ENCODE measurements at regions not wholly inside any gene's neighbourhood (a gene's known extent, or its start where the extent isn't known, plus 50 kb on each side); places are given as distances from the start of the nearest gene placed in this dataset.

DNA sequence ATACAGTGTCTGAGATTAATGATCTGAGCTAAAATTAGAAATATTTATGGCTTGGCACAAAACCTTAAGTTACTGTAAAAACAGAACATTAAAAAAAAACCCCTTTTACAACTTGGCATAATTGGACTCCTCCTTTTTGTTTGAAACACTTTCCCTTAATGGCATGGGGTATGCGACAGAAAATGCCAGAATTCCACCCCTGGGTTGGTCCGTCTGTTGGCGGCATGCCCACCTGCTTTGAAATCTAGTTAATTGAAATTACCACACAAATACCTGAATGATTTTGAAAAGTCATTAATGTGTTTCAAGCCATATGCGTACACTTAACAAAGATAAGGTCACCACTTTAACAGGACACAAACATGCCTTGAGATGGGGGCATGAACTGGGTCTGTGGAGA lies 175.1 kb upstream of the FOXQ1 start:
- Mint-ChIP-seq H3K27me3 (ENCODE audit: insufficient read depth, unreplicated experiment) (no peaks in the 10 kb centered on the region), H3K9me3 (ENCODE audit: unreplicated experiment) (peaks cover 20% of the 10 kb centered on the region), H3K4me3 (ENCODE audit: unreplicated experiment) (no peak overlapping the region), H3K4me1 (ENCODE audit: low read depth, unreplicated experiment) (peaks cover 1% of the 10 kb centered on the region), H3K36me3 (ENCODE audit: insufficient read depth, unreplicated experiment) (peaks cover 6% of the 10 kb centered on the region), H3K27ac (ENCODE audit: unreplicated experiment) (no peak overlapping the region)
- DNase-seq, result no peak
- Histone ChIP-seq H3K4me3 (ENCODE audit: low read depth, low read length) (no peak overlapping the region), H3K36me3 (ENCODE audit: control insufficient read depth, insufficient read depth, low read length) (no peaks in the 10 kb centered on the region), H3K27me3 (replicated peaks; ENCODE audit: control insufficient read depth, insufficient read depth, low read length) (no peaks in the 10 kb centered on the region), H3K4me1 (peaks cover 3% of the 10 kb centered on the region; the same call in 1 of the 2 replicates), H3K9me3 (peaks cover 13% of the 10 kb centered on the region)
- TF ChIP-seq CTCF (IDR thresholded peaks at IDR 0.05; ENCODE audit: insufficient read depth in 1 of 2, low read depth in 1 of 2, low read length in 1 of 2, severe bottlenecking in 1 of 2, unreplicated experiment in 1 of 2), result no peak
- BruUV-seq (replicated peaks), result no TSS peak
- ChIA-PET POLR2A (no interaction called here), CTCF (no interaction called here)
- intact Hi-C loops (cut with micrococcal nuclease; ENCODE audit: unreplicated experiment), result no loop called here

GRCh38 chr6:1136415-1136774 lies 175.5 kb upstream of the FOXQ1 start:
- H3K36me3 ChIP-seq (ENCODE audit: control insufficient read depth, insufficient read depth, low read length), result no peaks in the 10 kb centered on the region
- Mint-ChIP-seq H3K27ac (ENCODE audit: unreplicated experiment) (no peak overlapping the region), H3K9me3 (ENCODE audit: unreplicated experiment) (peaks cover 20% of the 10 kb centered on the region), H3K36me3 (ENCODE audit: insufficient read depth, unreplicated experiment) (peaks cover 6% of the 10 kb centered on the region), H3K4me3 (ENCODE audit: unreplicated experiment) (no peak overlapping the region), H3K27me3 (ENCODE audit: insufficient read depth, unreplicated experiment) (no peaks in the 10 kb centered on the region), H3K4me1 (ENCODE audit: low read depth, unreplicated experiment) (peaks cover 5% of the 10 kb centered on the region)
- DNase-seq, result no peak
- ChIA-PET POLR2A (no interaction called here), CTCF (no interaction called here)
- TF ChIP-seq CTCF (IDR thresholded peaks at IDR 0.05; ENCODE audit: insufficient read depth in 1 of 2, low read depth in 1 of 2, low read length in 1 of 2, severe bottlenecking in 1 of 2, unreplicated experiment in 1 of 2), result no peak
- H3K9me3 ChIP-seq, result peaks cover 13% of the 10 kb centered on the region
- H3K4me1 ChIP-seq, result peaks cover 7% of the 10 kb centered on the region; the same call in 1 of the 2 replicates
- no peak overlapping the region for H3K4me3 ChIP-seq (ENCODE audit: low read depth, low read length)
- no peaks in the 10 kb centered on the region for H3K27me3 ChIP-seq (replicated peaks; ENCODE audit: control insufficient read depth, insufficient read depth, low read length)
- no TSS peak for BruUV-seq (replicated peaks)
- intact Hi-C loops (cut with micrococcal nuclease; ENCODE audit: unreplicated experiment), result no loop called here

DNA sequence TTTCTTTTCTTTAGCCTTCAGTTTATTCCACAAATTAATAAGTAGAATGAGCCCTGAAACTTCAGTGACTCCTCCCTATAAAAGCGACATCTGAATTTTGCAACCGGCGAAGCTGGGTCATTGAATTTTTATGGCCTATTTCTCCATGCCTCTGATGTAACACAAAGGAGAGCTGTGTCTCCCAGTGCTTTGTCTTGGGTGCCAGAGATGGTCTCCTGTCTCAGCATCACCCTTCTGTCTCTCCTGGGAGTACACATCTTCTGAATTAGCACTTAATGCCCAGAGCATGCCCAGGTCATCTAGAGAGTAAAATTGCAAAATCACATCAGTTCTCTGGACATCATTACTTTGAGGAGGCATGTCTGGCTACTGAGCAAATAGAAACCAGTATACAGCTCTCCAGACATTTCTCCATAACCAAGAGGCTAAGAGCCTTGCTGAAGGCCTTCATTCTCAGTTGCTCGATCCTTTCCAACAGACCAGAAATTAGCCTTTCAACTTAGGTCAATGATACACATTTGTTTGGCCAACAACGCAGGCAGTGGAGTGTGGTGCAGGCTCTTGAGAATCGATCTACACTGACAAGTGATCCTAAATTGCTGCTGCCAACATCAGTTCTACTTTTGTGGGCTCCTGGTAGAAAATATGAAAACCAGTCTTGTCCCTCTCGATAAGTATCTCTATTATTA lies 176.0 kb upstream of the FOXQ1 start:
- peaks cover 20% of the 10 kb centered on the region for H3K9me3 Mint-ChIP-seq (ENCODE audit: unreplicated experiment)
- no peak for TF ChIP-seq CTCF (IDR thresholded peaks at IDR 0.05; ENCODE audit: insufficient read depth in 1 of 2, low read depth in 1 of 2, low read length in 1 of 2, severe bottlenecking in 1 of 2, unreplicated experiment in 1 of 2)
- POLR2A ChIA-PET, result no interaction called here
- Histone ChIP-seq H3K27me3 (replicated peaks; ENCODE audit: control insufficient read depth, insufficient read depth, low read length) (no peaks in the 10 kb centered on the region), H3K4me1 (peaks cover 7% of the 10 kb centered on the region; the same call in 1 of the 2 replicates), H3K4me3 (ENCODE audit: low read depth, low read length) (no peak overlapping the region), H3K9me3 (peaks cover 13% of the 10 kb centered on the region), H3K36me3 (ENCODE audit: control insufficient read depth, insufficient read depth, low read length) (no peaks in the 10 kb centered on the region)
- BruUV-seq (replicated peaks), result no TSS peak
- CTCF ChIA-PET, result no interaction called here
- H3K4me3 Mint-ChIP-seq (ENCODE audit: unreplicated experiment), result no peak overlapping the region
- no peak for DNase-seq
- peaks cover 8% of the 10 kb centered on the region for H3K4me1 Mint-ChIP-seq (ENCODE audit: low read depth, unreplicated experiment)
- H3K27ac Mint-ChIP-seq (ENCODE audit: unreplicated experiment), result no peak overlapping the region
- peaks cover 6% of the 10 kb centered on the region for H3K36me3 Mint-ChIP-seq (ENCODE audit: insufficient read depth, unreplicated experiment)
- intact Hi-C loops (cut with micrococcal nuclease; ENCODE audit: unreplicated experiment), result no loop called here
- H3K27me3 Mint-ChIP-seq (ENCODE audit: insufficient read depth, unreplicated experiment), result no peaks in the 10 kb centered on the region
